ENCODE measurements at regions not wholly inside any gene's neighbourhood (a gene's known extent, or its start where the extent isn't known, plus 50 kb on each side); places are given as distances from the start of the nearest gene placed in this dataset.
"Not testable (repeated sequence)": the region's sequence is repeated elsewhere in the genome, so short reads cannot be mapped to it uniquely, and the experiment has no call there.

- no peaks in the 10 kb centered on the region for H3K27me3 ChIP-seq
- no peak overlapping the region for H3K4me3 ChIP-seq
- peaks cover 21% of the 10 kb centered on the region for H3K9me3 ChIP-seq
- peak; percentile 83 for DNase-seq
- H3K36me3 ChIP-seq: no peaks in the 10 kb centered on the region
These were observed 51.5 kb upstream of the MRI1 start for GRCh38 chr19:13712767-13713201.

GRCh38 chr19:13707915-13708314 lies 56.4 kb upstream of the MRI1 start:
- Histone ChIP-seq H3K4me3 (no peak overlapping the region), H3K9me3 (peaks cover 12% of the 10 kb centered on the region; the same call in 1 of the 2 replicates), H3K27me3 (no peaks in the 10 kb centered on the region), H3K36me3 (no peaks in the 10 kb centered on the region)
- DNase-seq: peak; percentile 54

GRCh38 chr19:13705928-13706447 lies 58.3 kb upstream of the MRI1 start:
- Histone ChIP-seq H3K27me3 (peaks cover 3% of the 10 kb centered on the region; the same call in 1 of the 2 replicates), H3K36me3 (no peaks in the 10 kb centered on the region), H3K4me3 (no peak overlapping the region), H3K9me3 (peaks cover 14% of the 10 kb centered on the region; the same call in 1 of the 2 replicates)
- DNase-seq: no peak

GRCh38 chr19:13705201-13705600 lies 59.1 kb upstream of the MRI1 start:
- Histone ChIP-seq H3K36me3 (no peaks in the 10 kb centered on the region), H3K27me3 (peaks cover 3% of the 10 kb centered on the region; the same call in 1 of the 2 replicates), H3K9me3 (peaks cover 14% of the 10 kb centered on the region; the same call in 1 of the 2 replicates), H3K4me3 (no peak overlapping the region)
- no peak for DNase-seq

GRCh38 chr19:13701624-13702023 lies 62.7 kb upstream of the MRI1 start:
- Histone ChIP-seq H3K27me3 (peaks cover 3% of the 10 kb centered on the region; the same call in 1 of the 2 replicates), H3K36me3 (no peaks in the 10 kb centered on the region), H3K4me3 (no peak overlapping the region), H3K9me3 (peaks cover 14% of the 10 kb centered on the region; the same call in 1 of the 2 replicates)
- DNase-seq: no peak

GRCh38 chr19:13700621-13701020 lies 63.7 kb upstream of the MRI1 start:
- H3K36me3 ChIP-seq: no peaks in the 10 kb centered on the region
- H3K27me3 ChIP-seq: peaks cover 3% of the 10 kb centered on the region; the same call in 1 of the 2 replicates
- peaks cover 7% of the 10 kb centered on the region; the same call in 1 of the 2 replicates for H3K9me3 ChIP-seq
- no peak for DNase-seq
- H3K4me3 ChIP-seq: no peak overlapping the region

- Histone ChIP-seq H3K9me3 (0 out of 2 replicates have a peak, but pooled peaks cover 4% of the 10 kb centered on the region), H3K27me3 (peaks cover 3% of the 10 kb centered on the region; the same call in 1 of the 2 replicates), H3K36me3 (no peaks in the 10 kb centered on the region), H3K4me3 (no peak overlapping the region)
- DNase-seq: no peak
These were observed 64.5 kb upstream of the MRI1 start for GRCh38 chr19:13699786-13700185.

GRCh38 chr19:13696839-13697238 lies 67.5 kb upstream of the MRI1 start:
- Histone ChIP-seq H3K4me3 (no peak overlapping the region), H3K9me3 (0 out of 2 replicates have a peak, but pooled peaks cover 4% of the 10 kb centered on the region), H3K27me3 (peaks cover 3% of the 10 kb centered on the region; the same call in 1 of the 2 replicates), H3K36me3 (no peaks in the 10 kb centered on the region)
- no peak for DNase-seq

GRCh38 chr19:13693889-13694288 lies 70.4 kb upstream of the MRI1 start:
- no peaks in the 10 kb centered on the region for H3K27me3 ChIP-seq
- H3K36me3 ChIP-seq: no peaks in the 10 kb centered on the region; the same call in 1 of the 2 replicates
- DNase-seq: no peak
- H3K9me3 ChIP-seq: 0 out of 2 replicates have a peak, but pooled peaks cover 2% of the 10 kb centered on the region
- no peak overlapping the region for H3K4me3 ChIP-seq

GRCh38 chr19:13691569-13692435 lies 72.5 kb upstream of the MRI1 start:
- H3K4me3 ChIP-seq: no peak overlapping the region
- DNase-seq: peak; percentile 94
- no peaks in the 10 kb centered on the region for H3K27me3 ChIP-seq
- H3K9me3 ChIP-seq: 0 out of 2 replicates have a peak, but pooled peaks cover 2% of the 10 kb centered on the region
- no peaks in the 10 kb centered on the region; the same call in 1 of the 2 replicates for H3K36me3 ChIP-seq

GRCh38 chr19:13689085-13689484 lies 75.2 kb upstream of the MRI1 start:
- no peaks in the 10 kb centered on the region for H3K9me3 ChIP-seq
- H3K27me3 ChIP-seq: no peaks in the 10 kb centered on the region
- no peak overlapping the region for H3K4me3 ChIP-seq
- peak; percentile 23 for DNase-seq
- H3K36me3 ChIP-seq: no peaks in the 10 kb centered on the region; the same call in 1 of the 2 replicates

GRCh38 chr19:13684021-13684420 lies 80.3 kb upstream of the MRI1 start:
- peaks cover 26% of the 10 kb centered on the region for H3K9me3 ChIP-seq
- no peaks in the 10 kb centered on the region for H3K36me3 ChIP-seq
- H3K4me3 ChIP-seq: no peak overlapping the region
- no peaks in the 10 kb centered on the region for H3K27me3 ChIP-seq
- no peak for DNase-seq

- peaks cover 27% of the 10 kb centered on the region for H3K9me3 ChIP-seq
- H3K27me3 ChIP-seq: no peaks in the 10 kb centered on the region
- no peaks in the 10 kb centered on the region for H3K36me3 ChIP-seq
- DNase-seq: peak; percentile 64
- H3K4me3 ChIP-seq: no peak overlapping the region
These were observed 82.8 kb upstream of the MRI1 start for GRCh38 chr19:13681509-13681908.

- H3K4me3 ChIP-seq, H3K36me3 ChIP-seq, H3K27me3 ChIP-seq, DNase-seq: not testable (repeated sequence)
- peaks cover 27% of the 10 kb centered on the region for H3K9me3 ChIP-seq
These were observed 83.5 kb upstream of the MRI1 start for GRCh38 chr19:13680708-13681360.

- peaks cover 29% of the 10 kb centered on the region for H3K9me3 ChIP-seq
- not testable (repeated sequence) for H3K4me3 ChIP-seq, H3K27me3 ChIP-seq, H3K36me3 ChIP-seq
- DNase-seq: peak; percentile 21
These were observed 87.4 kb upstream of the MRI1 start for GRCh38 chr19:13676967-13677366.

GRCh38 chr19:13672480-13673175 lies 91.7 kb upstream of the MRI1 start:
- H3K36me3 ChIP-seq, H3K27me3 ChIP-seq, H3K9me3 ChIP-seq, H3K4me3 ChIP-seq: not testable (repeated sequence)
- peak; percentile 39 for DNase-seq
